ENCODE measurements at regions not wholly inside any gene's neighbourhood (a gene's known extent, or its start where the extent isn't known, plus 50 kb on each side); places are given as distances from the start of the nearest gene placed in this dataset.

GRCh38 chr6:154561750-154562149 lies 51.3 kb upstream of the CNKSR3 start:
- DNase-seq = no peak
- intact Hi-C loops (cut with DNase I) = no loop called here

GRCh38 chr6:154565331-154565730 lies 54.8 kb upstream of the CNKSR3 start:
- no peak for DNase-seq
- intact Hi-C loops (cut with DNase I) = no loop called here

- intact Hi-C loops (cut with DNase I) = no loop called here
- no peak for DNase-seq
Observed at GRCh38 chr6:154566866-154567265, 56.4 kb upstream of the CNKSR3 start.

- intact Hi-C loops (cut with DNase I) = no loop called here
- DNase-seq = no peak
Observed at GRCh38 chr6:154567695-154568220, 57.3 kb upstream of the CNKSR3 start.

- intact Hi-C loops (cut with DNase I) = no loop called here
- no peak for DNase-seq
Observed at GRCh38 chr6:154569156-154569862, 58.8 kb upstream of the CNKSR3 start.

GRCh38 chr6:154570505-154570904 lies 60.0 kb upstream of the CNKSR3 start:
- DNase-seq = no peak
- intact Hi-C loops (cut with DNase I) = no loop called here

- intact Hi-C loops (cut with DNase I) = no loop called here
- no peak for DNase-seq
Observed at GRCh38 chr6:154572556-154572955, 62.1 kb upstream of the CNKSR3 start.

- intact Hi-C loops (cut with DNase I) = no loop called here
Observed at GRCh38 chr6:154578004-154578559, 67.6 kb upstream of the CNKSR3 start.

GRCh38 chr6:154579046-154579445 lies 68.6 kb upstream of the CNKSR3 start:
- DNase-seq = no peak
- intact Hi-C loops (cut with DNase I) = no loop called here

More at GRCh38 chr6:154578004-154578559, 67.6 kb upstream of the CNKSR3 start:
- no peak for DNase-seq

GRCh38 chr6:154579485-154579884 lies 69.0 kb upstream of the CNKSR3 start:
- no peak for DNase-seq
- intact Hi-C loops (cut with DNase I) = no loop called here

GRCh38 chr6:154580397-154581135 lies 70.1 kb upstream of the CNKSR3 start:
- intact Hi-C loops (cut with DNase I) = no loop called here
- DNase-seq = no peak

GRCh38 chr6:154582696-154583095 lies 72.2 kb upstream of the CNKSR3 start:
- intact Hi-C loops (cut with DNase I) = no loop called here
- no peak for DNase-seq

- intact Hi-C loops (cut with DNase I) = no loop called here
- no peak for DNase-seq
Observed at GRCh38 chr6:154583546-154584188, 73.2 kb upstream of the CNKSR3 start.

- no peak for DNase-seq
- intact Hi-C loops (cut with DNase I) = no loop called here
Observed at GRCh38 chr6:154590756-154591155, 80.3 kb upstream of the CNKSR3 start.

GRCh38 chr6:154591234-154591633 lies 80.7 kb upstream of the CNKSR3 start:
- intact Hi-C loops (cut with DNase I) = no loop called here
- DNase-seq = no peak

- DNase-seq = no peak
- intact Hi-C loops (cut with DNase I) = no loop called here
Observed at GRCh38 chr6:154592199-154592860, 81.8 kb upstream of the CNKSR3 start.

- intact Hi-C loops (cut with DNase I) = no loop called here
- no peak for DNase-seq
Observed at GRCh38 chr6:154593122-154593521, 82.6 kb upstream of the CNKSR3 start.

- intact Hi-C loops (cut with DNase I) = no loop called here
- no peak for DNase-seq
Observed at GRCh38 chr6:154594496-154595198, 84.2 kb upstream of the CNKSR3 start.

- intact Hi-C loops (cut with DNase I) = no loop called here
- no peak for DNase-seq
Observed at GRCh38 chr6:154595538-154595937, 85.1 kb upstream of the CNKSR3 start.
